Osteoblast (primary cell): ENCODE measurements at regions not wholly inside any gene's neighbourhood (a gene's known extent, or its start where the extent isn't known, plus 50 kb on each side); places are given as distances from the start of the nearest gene placed in this dataset.
A peak's percentile ranks its signal among the peaks of the same experiment; 100 is the strongest.

Source experiments
- DNase-seq: peaks from one replicate; pipeline ENCODE4 v3.0.0; 2011; ENCODE audit warnings: low spot score, mixed read lengths; ENCODE audit not compliant: insufficient read length; ENCODE audit errors: missing footprints
- H2AFZ ChIP-seq: 2 replicates; pipeline ENCODE4 v1.6.0; 2011; ENCODE audit warnings: mild to moderate bottlenecking, low read length
- H3K27ac ChIP-seq: 2 replicates; pipeline ENCODE4 v1.5.1; 2011; ENCODE audit warnings: mild to moderate bottlenecking, low read depth, low read length, moderate library complexity
- H3K27me3 ChIP-seq: 2 replicates; pipeline ENCODE4 v1.6.0; 2012; ENCODE audit warnings: mild to moderate bottlenecking, control low read depth, inconsistent platforms, low read length, moderate library complexity; ENCODE audit not compliant: insufficient read depth
- H3K36me3 ChIP-seq: 2 replicates; pipeline ENCODE4 v1.5.1; 2011; ENCODE audit warnings: mild to moderate bottlenecking, low read length, control low read depth, moderate library complexity; ENCODE audit not compliant: insufficient read depth
- H3K4me1 ChIP-seq: 2 replicates; pipeline ENCODE4 v1.5.1; 2011; ENCODE audit warnings: mild to moderate bottlenecking, low read length, control low read depth, moderate library complexity; ENCODE audit not compliant: insufficient read depth
- H3K4me2 ChIP-seq: 2 replicates; pipeline ENCODE4 v1.6.0; 2011; ENCODE audit warnings: mild to moderate bottlenecking, low read length; ENCODE audit not compliant: insufficient read depth
- H3K4me3 ChIP-seq: fragments of 200-600 bp; sonication (generic); 3 replicates; pipeline ENCODE4 v1.5.1; 2012; ENCODE audit warnings: mild to moderate bottlenecking, low read length, inconsistent platforms; ENCODE audit not compliant: insufficient read depth
- H3K79me2 ChIP-seq: 2 replicates; pipeline ENCODE4 v1.6.0; 2012; ENCODE audit warnings: mild to moderate bottlenecking, low read length, control low read depth, inconsistent platforms; ENCODE audit not compliant: insufficient read depth
- H3K9me3 ChIP-seq: 2 replicates; pipeline ENCODE4 v1.5.1; 2011; ENCODE audit warnings: low read depth, low read length, control low read depth
- H4K20me1 ChIP-seq: 2 replicates; pipeline ENCODE4 v1.6.0; 2012; ENCODE audit warnings: mild to moderate bottlenecking, low read length, control low read depth; ENCODE audit not compliant: insufficient read depth
- CTCF ChIP-seq: IDR thresholded peaks from 2 replicates; pipeline ENCODE4 v1.5.1; 2011; ENCODE audit warnings: mild to moderate bottlenecking, low read depth, low read length, moderate library complexity; ENCODE audit errors: extremely low read depth

GRCh38 chr3:16092923-16093322 lies 81.6 kb upstream of the GALNT15 start:
- Histone ChIP-seq H3K27ac (no peak overlapping the region), H3K27me3 (no peaks in the 10 kb centered on the region)
- DNase-seq, result no peak

DNA sequence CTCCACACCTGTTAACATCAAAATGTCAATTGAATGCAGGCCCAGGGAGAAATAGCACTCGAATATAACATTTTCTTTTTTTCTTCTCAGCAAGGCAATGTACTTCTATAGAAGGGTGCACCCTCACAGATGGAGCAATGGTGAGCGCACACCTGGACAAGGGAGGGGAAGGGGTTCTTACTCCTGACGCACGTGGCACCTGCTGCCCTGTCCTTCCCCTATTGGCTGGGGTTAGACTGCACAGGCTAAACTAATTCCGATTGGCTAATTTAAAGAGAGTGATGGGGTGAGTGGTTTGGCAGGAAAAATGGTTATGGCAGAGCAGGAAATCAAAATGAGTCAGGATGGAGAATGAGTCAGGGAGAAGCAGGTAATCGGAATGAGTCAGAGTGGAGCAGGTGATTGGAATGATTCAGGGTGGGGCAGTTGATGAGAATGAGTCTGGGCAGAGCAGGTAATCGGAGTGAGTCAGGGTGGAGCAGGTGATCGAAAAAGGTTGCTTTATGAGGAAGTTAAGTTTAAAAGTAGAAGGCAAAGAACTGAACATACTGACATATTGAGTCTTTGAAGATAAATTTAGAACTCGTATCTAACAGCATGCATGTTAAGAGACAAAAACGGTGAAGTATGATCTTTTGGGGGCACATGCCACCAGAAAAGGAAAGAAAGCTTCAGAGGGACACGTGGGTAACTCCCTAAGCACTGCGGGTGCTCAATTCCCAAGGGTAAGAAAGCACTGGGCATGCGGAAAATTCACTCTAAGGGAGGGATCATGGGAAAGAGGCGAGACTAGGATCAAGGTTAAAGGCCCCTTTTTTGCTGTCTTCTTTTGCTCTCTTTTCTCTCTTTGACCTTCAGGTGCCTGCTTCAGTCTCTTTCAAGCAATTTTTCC lies 72.9 kb upstream of the GALNT15 start:
- H3K79me2 ChIP-seq, result no peaks in the 10 kb centered on the region
- no peaks in the 10 kb centered on the region for H3K9me3 ChIP-seq
- peaks cover 24% of the 10 kb centered on the region for H3K4me1 ChIP-seq
- H2AFZ ChIP-seq, result no peak overlapping the region
- peak overlapping the region; percentile 97 for H3K27ac ChIP-seq
- no peak overlapping the region for H3K4me3 ChIP-seq
- H3K36me3 ChIP-seq, result no peaks in the 10 kb centered on the region
- H3K4me2 ChIP-seq, result no peak overlapping the region
- H4K20me1 ChIP-seq, result no peaks in the 10 kb centered on the region
- no peak for TF ChIP-seq CTCF
- no peak for DNase-seq
- H3K27me3 ChIP-seq, result no peaks in the 10 kb centered on the region

More at GRCh38 chr3:16092923-16093322, 81.6 kb upstream of the GALNT15 start:
- H3K4me1 ChIP-seq, result peaks cover 29% of the 10 kb centered on the region
- no peaks in the 10 kb centered on the region for H3K9me3 ChIP-seq
- H2AFZ ChIP-seq, result no peak overlapping the region
- no peaks in the 10 kb centered on the region for H4K20me1 ChIP-seq
- H3K79me2 ChIP-seq, result no peaks in the 10 kb centered on the region
- H3K36me3 ChIP-seq, result no peaks in the 10 kb centered on the region
- no peak for TF ChIP-seq CTCF
- no peak overlapping the region for H3K4me3 ChIP-seq
- H3K4me2 ChIP-seq, result no peak overlapping the region

DNA sequence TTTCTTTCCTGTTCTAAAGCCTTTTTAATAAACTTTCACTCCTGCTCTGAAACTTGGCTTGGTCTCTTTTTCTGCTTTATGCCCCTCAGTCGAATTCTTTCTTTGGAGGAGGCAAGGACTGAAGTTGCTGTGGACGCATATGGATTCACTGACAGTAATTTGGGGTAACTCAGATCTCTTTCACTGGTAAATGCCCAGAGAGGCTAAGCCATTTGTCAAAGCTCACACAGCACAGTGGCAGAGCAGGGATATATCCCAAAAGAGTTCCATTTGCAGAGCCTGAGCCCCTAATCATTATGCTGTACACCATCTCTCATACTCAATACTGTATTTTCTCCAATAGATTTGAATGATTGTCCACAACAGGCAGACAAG lies 72.3 kb upstream of the GALNT15 start:
- Histone ChIP-seq H2AFZ (no peak overlapping the region), H3K36me3 (no peaks in the 10 kb centered on the region), H4K20me1 (no peaks in the 10 kb centered on the region), H3K79me2 (no peaks in the 10 kb centered on the region), H3K27ac (peak overlapping the region; percentile 97), H3K9me3 (no peaks in the 10 kb centered on the region), H3K27me3 (no peaks in the 10 kb centered on the region), H3K4me2 (peak overlapping the region; percentile 72), H3K4me1 (peaks cover 24% of the 10 kb centered on the region), H3K4me3 (no peak overlapping the region)
- TF ChIP-seq CTCF, result no peak
- DNase-seq, result no peak

DNA sequence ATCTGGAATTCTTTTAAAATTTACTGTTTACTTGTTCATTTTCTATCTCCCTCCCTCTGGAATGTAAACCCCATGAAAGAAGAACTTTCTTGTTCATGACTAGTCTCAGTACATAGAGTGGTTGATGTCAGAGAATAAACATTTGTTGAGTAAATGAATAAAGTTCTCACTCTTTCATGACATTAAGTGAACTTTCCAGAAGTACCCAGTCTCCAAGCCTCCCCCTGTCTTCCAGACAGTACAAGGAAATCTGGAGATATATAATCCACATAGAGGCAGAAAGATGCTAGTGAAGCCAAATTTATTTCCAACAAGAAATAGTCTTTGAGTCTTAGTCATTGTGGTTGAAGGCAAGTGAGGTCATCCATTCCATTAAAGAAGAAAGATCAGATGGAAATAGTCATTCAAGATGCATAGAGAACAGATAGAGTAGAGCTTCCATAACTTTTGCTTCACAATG lies 71.5 kb upstream of the GALNT15 start:
- no peaks in the 10 kb centered on the region for H4K20me1 ChIP-seq
- TF ChIP-seq CTCF, result no peak
- peak overlapping the region; percentile 72 for H3K4me2 ChIP-seq
- H3K9me3 ChIP-seq, result no peaks in the 10 kb centered on the region
- no peak overlapping the region for H2AFZ ChIP-seq
- H3K79me2 ChIP-seq, result no peaks in the 10 kb centered on the region
- H3K27me3 ChIP-seq, result no peaks in the 10 kb centered on the region
- H3K4me3 ChIP-seq, result peak overlapping the region; percentile 36
- peak; percentile 49 for DNase-seq
- H3K27ac ChIP-seq, result peak overlapping the region; percentile 97
- H3K4me1 ChIP-seq, result peaks cover 24% of the 10 kb centered on the region
- no peaks in the 10 kb centered on the region for H3K36me3 ChIP-seq
